Type B pancreatic cell (in vitro differentiated cells): ENCODE measurements at regions not wholly inside any gene's neighbourhood (a gene's known extent, or its start where the extent isn't known, plus 50 kb on each side); places are given as distances from the start of the nearest gene placed in this dataset.

ENCODE experiments used
- DNase-seq: peaks from one replicate; pipeline ENCODE4 v3.0.0; 2021; ENCODE audit warnings: mixed read lengths; ENCODE audit not compliant: unreplicated experiment; ENCODE audit errors: extremely low spot score
- H3K27ac Mint-ChIP-seq: 2 replicates; pipeline ENCODE4 v1.8.0; 2021; ENCODE audit warnings: mild to moderate bottlenecking, mixed read lengths
- H3K27me3 Mint-ChIP-seq: 2 replicates; pipeline ENCODE4 v1.8.0; 2021; ENCODE audit warnings: mixed read lengths
- H3K36me3 Mint-ChIP-seq: 2 replicates; pipeline ENCODE4 v1.8.0; 2021; ENCODE audit warnings: mixed read lengths
- H3K4me1 Mint-ChIP-seq: one replicate; pipeline ENCODE4 v1.8.0; 2021; ENCODE audit warnings: mixed read lengths; ENCODE audit not compliant: unreplicated experiment
- H3K4me3 Mint-ChIP-seq: 2 replicates; pipeline ENCODE4 v1.8.0; 2021; ENCODE audit warnings: mild to moderate bottlenecking, mixed read lengths
- H3K9me3 Mint-ChIP-seq: 2 replicates; pipeline ENCODE4 v1.8.0; 2021; ENCODE audit warnings: mixed read lengths
- TF ChIP-seq, protein P1 (sequence below): fragments of 200-600 bp; sonication (generic); conservative IDR thresholded peaks from 2 replicates; pipeline ENCODE4 v1.5.0; 2021; ENCODE audit warnings: antibody characterized with exemption, mild to moderate bottlenecking

DNA sequence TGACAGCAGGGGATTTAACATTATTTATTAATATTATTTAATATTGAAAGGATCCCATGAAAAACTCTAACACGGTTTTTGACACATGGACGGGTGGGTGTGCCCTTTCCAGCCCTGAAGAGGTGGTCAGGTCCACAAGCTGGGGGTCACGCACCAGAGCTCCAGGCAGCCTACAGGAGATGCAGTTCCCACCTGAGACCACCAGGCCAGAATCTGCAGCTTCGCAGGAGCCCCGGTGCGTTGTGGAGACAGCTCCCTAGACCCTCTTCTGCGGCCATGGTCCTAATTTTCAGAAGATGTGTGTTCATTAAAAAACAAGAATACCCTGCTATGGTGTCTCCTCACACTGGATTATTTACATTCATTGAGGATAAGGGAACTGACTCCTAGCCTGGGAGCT is 331.1 kb downstream of the C16orf95 start:
- no peaks in the 10 kb centered on the region for H3K36me3 Mint-ChIP-seq
- H3K4me1 Mint-ChIP-seq = peaks cover 43% of the 10 kb centered on the region
- no peak overlapping the region for H3K27ac Mint-ChIP-seq
- TF ChIP-seq, protein P1, sequence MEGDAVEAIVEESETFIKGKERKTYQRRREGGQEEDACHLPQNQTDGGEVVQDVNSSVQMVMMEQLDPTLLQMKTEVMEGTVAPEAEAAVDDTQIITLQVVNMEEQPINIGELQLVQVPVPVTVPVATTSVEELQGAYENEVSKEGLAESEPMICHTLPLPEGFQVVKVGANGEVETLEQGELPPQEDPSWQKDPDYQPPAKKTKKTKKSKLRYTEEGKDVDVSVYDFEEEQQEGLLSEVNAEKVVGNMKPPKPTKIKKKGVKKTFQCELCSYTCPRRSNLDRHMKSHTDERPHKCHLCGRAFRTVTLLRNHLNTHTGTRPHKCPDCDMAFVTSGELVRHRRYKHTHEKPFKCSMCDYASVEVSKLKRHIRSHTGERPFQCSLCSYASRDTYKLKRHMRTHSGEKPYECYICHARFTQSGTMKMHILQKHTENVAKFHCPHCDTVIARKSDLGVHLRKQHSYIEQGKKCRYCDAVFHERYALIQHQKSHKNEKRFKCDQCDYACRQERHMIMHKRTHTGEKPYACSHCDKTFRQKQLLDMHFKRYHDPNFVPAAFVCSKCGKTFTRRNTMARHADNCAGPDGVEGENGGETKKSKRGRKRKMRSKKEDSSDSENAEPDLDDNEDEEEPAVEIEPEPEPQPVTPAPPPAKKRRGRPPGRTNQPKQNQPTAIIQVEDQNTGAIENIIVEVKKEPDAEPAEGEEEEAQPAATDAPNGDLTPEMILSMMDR = peak; percentile 58
- peaks cover 38% of the 10 kb centered on the region for H3K27me3 Mint-ChIP-seq
- DNase-seq = no peak
- H3K9me3 Mint-ChIP-seq = no peaks in the 10 kb centered on the region
- no peak overlapping the region for H3K4me3 Mint-ChIP-seq

DNA sequence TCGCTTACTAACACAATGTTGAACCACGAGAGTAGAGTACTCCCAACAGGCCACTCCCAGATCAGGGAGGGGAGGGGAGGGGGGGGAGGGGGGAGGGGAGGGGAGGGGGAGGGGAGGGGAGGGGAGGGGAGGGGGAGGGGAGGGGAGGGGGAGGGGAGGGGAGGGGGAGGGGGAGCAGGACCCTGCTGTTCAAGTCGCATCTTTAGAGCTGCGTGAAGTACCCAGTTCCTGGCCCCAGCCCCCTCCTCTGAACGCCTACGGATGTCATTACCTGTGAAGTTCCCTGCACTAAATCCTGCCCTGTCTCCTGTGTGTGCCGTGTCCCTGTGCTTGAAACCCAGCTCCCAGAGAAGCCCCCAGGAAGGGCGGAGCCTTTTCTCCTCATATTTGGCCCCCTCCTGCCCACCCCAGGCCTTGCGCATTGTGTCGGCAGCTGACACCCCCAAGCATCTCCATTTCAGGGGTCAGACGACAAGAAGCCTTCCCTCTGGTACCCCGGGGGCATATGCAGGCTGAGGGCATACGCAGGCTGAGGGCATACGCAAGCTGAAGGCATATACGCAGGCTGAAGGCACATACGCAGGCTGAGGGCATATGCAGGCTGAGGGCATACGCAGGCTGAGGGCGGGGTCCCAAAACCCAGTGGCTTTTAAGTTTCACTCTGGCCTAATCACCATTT is 330.2 kb downstream of the C16orf95 start:
- Mint-ChIP-seq H3K27me3 (peaks cover 46% of the 10 kb centered on the region), H3K27ac (peak overlapping the region; percentile 71), H3K36me3 (no peaks in the 10 kb centered on the region), H3K4me1 (peaks cover 47% of the 10 kb centered on the region), H3K4me3 (no peak overlapping the region), H3K9me3 (no peaks in the 10 kb centered on the region)
- TF ChIP-seq, protein P1 = no peak
- no peak for DNase-seq

DNA sequence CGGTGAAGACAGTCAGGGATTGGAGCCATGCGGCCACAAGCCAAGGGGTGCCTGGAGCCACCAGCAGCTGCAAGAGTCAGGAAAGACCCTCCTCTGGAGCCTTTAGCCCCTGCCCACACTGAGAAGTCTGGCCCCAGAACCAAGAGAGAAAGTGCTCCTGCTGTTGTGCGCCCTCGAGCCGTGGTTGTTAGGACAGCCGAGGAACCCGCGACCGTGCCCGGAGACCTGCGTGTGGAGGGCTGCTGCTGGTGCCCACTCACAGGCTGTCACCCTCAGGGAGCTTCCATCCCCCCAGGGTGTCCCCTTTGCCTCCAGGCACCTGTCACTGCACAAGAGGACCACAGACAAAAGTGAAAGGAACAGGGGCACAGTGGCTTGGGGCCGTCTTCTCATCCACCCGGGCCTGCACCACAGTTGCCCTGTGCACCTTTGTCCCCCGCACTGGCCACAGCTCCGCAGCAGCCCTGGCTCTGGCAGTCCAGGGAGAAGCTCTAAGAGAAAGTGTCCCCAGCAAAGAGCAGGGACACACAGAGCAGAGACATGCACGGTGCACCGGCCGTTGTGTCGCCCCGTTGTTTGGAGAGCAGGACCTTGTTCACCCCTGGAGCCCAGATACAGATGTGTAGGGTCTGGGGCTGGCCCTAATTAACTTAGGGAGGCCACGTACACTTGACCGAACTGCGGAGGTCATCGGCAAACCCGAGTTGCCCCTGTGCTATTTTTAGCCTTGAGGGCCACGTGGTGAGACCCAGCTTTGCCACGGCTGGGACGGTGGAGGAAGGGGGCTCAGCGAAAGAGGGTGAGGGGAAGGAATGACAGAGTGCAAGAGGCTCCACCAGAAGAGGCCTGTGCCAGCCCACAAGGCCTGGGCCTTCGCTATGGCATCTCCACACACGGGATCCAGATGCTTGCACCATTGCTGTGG is 329.2 kb downstream of the C16orf95 start:
- H3K9me3 Mint-ChIP-seq = no peaks in the 10 kb centered on the region
- TF ChIP-seq, protein P1 = no peak
- H3K4me1 Mint-ChIP-seq = peaks cover 52% of the 10 kb centered on the region
- no peak for DNase-seq
- H3K27ac Mint-ChIP-seq = peak overlapping the region; percentile 71
- peaks cover 52% of the 10 kb centered on the region for H3K27me3 Mint-ChIP-seq
- H3K36me3 Mint-ChIP-seq = no peaks in the 10 kb centered on the region
- H3K4me3 Mint-ChIP-seq = no peak overlapping the region

DNA sequence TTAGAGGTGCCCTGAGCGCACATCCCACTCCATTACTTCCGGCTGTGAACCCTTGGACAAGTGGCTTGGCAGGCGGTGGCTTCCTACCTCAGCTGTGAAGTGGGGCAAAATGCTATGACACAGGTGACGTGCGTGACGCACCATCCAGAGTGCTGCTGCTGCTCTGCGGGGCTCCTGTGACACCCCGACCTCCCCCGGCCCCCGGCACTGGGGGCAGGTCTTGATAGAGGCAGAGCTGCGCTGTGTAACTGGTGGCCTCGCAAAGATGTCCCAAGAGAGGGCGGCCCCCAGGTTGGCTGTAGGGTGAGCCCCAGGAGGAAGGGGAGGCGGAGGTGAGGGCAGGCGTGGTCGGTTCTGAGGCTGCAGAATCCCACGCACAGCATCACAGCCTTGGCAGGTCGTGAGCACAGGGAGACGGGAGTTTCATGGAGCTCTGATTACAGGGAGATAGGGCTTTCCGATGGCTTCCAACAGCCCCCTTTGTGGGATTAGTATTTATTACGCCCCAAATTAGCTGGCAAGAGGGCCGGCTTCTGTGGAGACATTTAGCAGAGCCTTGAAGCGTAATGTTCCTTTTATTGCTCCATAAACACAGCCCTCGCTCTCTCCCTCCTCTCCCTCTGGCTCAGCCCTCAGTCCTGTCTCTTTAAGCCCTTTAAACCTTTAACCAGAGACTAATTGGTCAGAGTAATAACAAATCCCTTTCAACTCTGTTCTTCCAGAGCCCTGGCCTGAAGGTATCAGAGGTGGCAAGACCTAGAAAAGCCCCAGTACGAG is 328.1 kb downstream of the C16orf95 start:
- H3K9me3 Mint-ChIP-seq = no peaks in the 10 kb centered on the region
- H3K4me1 Mint-ChIP-seq = peaks cover 53% of the 10 kb centered on the region
- no peak overlapping the region for H3K27ac Mint-ChIP-seq
- TF ChIP-seq, protein P1 = no peak
- H3K27me3 Mint-ChIP-seq = peaks cover 59% of the 10 kb centered on the region
- DNase-seq = no peak
- H3K36me3 Mint-ChIP-seq = no peaks in the 10 kb centered on the region
- no peak overlapping the region for H3K4me3 Mint-ChIP-seq

DNA sequence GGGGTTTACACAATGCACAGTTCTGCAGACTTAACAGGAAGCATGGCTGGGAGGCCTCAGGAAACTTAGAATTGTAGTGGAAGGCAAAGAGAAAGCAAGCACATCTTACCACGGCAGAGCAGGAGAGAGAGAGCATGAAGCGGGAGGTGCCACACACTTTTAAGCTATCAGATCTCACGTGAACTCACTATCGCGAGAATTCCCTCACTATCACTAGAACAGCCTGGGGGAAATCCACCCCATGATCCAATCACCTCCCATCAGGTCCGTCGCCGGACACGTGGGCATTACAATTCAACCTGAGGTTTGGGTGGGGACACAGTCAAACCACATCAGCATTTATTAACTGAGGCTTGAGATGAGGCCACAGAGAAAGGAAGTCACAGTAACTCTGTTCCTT is 326.7 kb downstream of the C16orf95 start:
- Mint-ChIP-seq H3K27ac (no peak overlapping the region), H3K4me1 (peaks cover 52% of the 10 kb centered on the region), H3K36me3 (no peaks in the 10 kb centered on the region)

More for the DNA sequence above, 326.7 kb downstream of the C16orf95 start:
- TF ChIP-seq, protein P1 = no peak
- Mint-ChIP-seq H3K9me3 (no peaks in the 10 kb centered on the region), H3K27me3 (peaks cover 70% of the 10 kb centered on the region), H3K4me3 (no peak overlapping the region)
- no peak for DNase-seq
